Fibroblast of upper back skin (primary cell): ENCODE measurements at regions not wholly inside any gene's neighbourhood (a gene's known extent, or its start where the extent isn't known, plus 50 kb on each side); places are given as distances from the start of the nearest gene placed in this dataset.
A peak's percentile ranks its signal among the peaks of the same experiment; 100 is the strongest.
"Not testable (repeated sequence)": the region's sequence is repeated elsewhere in the genome, so short reads cannot be mapped to it uniquely, and the experiment has no call there.

ENCODE experiments used
- DNase-seq: peaks from one replicate; pipeline ENCODE4 v3.0.0-alpha.2; 2013

- DNase-seq = no peak
Observed at GRCh38 chr7:68334636-68335272, 1263.5 kb upstream of the AUTS2 start.

- no peak for DNase-seq
Observed at GRCh38 chr7:68336594-68336993, 1261.7 kb upstream of the AUTS2 start.

- peak; percentile 19 for DNase-seq
Observed at GRCh38 chr7:68348401-68348800, 1249.9 kb upstream of the AUTS2 start.

DNA sequence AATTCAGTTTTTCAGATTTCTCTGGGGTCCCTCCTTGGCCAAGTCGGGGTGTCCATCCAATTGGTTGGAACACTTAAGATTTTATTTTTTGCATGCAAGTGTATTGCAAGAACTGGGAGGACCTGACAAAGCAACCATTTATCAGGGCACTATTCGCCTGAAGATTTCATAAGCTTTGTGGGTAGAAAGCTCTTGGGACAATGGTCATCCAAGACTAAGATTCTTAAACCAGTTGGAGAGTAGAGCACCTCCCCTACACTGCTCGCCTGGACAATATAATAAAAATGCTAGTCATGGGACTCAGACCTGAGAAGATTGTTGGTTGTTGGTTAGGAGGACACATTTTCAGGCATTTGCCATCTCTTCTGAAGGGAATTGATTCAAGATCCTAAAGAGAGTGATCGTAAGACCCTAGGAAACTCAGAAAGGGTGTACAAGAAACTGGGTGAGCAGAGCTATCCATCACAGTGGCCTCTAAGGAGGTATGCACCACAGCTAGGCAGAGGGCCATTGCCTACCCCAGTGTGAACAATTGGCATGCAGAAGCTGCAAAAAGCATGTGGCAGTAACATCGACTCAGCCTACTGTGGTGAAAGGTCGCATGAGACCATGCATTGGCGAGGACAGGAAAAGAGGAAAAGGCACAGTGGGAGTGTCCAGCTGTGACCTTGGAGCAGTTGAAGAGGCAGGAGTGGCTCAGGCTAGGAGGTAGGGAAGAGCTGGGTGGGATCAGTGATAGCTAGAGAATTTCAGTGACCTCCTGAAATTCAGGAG is 1235.3 kb upstream of the AUTS2 start:
- no peak for DNase-seq

DNA sequence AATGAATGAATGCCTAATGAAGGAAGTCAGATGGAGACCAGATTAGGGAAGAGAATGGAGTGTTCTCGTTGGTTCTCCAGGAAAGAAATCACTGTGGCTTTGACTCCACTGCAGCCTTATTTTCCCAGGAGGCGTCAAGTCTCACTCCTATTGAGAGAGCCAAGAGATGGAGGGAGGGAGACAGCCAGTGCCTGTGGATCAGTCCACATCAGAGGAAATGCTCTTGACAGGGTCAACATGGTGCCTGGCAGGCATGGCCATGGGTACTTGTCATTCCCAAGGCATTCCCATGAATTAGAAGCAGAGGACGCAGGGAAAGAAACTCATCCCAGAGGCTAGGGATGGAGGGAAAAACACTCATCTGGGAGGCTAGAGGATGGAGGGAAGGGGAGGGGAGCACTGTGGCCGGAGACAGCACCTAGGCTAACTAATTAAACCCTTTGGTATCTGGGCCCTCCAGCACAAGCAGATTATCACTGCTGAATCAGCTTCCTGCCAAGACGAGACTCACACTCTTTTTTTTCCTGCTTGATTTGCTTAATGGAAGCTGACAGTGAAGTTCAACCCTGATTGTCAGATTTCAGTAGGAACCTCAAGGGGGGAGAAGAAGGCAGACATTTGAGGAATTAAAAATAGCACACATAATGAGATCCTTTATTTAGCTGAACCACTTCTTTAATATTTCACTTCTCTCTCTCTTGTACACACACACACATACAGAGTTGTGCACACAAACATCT is 1233.2 kb upstream of the AUTS2 start:
- peak; percentile 22 for DNase-seq

DNA sequence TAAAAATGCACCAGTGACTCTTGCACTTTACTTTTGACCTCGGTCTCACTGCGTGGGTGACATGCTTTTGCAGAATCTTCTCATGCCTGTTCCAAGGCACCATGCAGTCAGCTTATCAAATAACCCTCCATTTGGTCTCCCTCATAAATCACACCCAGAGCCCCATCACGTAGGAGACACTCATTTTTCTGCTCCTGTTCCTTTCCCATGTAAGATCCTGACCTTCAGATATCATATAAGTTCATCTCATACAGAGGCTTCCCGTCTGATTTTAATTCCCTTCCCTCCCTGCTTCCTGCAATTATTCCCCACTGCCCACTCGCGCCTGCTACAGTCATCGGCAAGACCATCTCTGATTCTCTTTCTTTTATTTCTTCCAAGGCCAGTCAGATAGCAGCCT is 1226.3 kb upstream of the AUTS2 start:
- no peak for DNase-seq

DNA sequence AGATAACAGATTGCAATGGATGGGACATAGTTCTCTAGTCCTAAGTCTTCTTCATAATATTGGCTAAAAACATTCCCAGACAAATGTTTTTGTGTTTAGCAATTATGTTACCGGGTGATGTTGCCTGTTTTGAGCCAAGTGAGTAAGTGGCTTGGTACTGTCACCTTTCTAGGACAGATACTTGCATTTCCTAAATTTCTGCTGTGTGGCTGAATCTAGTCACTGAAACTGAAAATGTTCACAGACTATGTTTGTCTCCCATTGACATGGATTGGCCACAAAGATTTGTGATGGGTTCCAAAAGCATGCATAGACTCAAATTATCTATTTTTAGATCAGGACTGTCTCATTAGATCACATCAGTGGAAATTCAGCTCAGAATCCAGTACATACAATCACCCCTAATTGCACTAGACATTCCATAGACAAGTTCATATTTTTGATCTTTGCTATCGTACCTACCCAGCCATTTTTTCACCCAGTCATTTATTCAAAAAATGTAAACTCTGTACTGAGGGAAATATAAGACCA is 1222.1 kb upstream of the AUTS2 start:
- peak; percentile 15 for DNase-seq

DNA sequence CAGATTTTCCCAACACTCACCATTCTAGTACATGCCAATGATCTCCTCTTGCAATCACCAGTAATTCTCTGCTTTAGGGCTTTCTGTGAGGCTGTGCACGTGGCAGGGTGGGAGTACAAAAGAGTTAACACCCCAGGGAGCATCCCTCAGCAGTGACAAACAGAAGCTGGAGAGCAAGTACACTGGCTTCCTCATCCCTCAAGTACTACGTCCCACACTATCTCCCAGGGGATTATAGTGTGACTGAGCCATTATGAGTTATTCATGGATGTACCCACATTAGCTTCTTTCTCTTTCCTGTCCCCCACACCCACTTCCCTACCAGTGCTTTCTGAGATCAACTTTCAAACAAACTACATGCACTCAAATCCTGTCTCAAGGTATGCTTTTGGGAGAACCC is 1216.5 kb upstream of the AUTS2 start:
- no peak for DNase-seq

DNA sequence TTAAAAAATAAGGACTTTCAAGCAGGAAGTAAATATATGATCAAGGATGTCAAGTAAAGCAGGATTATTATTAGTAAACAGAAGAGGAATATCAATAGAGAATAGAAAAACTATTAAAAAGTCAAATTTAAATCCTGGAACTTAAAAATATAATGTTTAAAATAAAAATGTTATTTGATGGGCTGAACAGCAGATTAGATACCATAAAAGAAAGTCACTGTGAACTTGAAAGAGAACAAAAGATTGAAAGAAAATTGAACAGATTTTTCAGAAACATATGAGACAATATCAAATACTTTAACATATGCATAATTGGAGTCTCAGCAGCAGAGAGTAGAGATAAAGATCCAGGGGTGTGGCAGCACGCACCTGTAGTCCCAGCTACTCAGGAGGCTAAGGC is 1213.7 kb upstream of the AUTS2 start:
- DNase-seq = no peak

DNA sequence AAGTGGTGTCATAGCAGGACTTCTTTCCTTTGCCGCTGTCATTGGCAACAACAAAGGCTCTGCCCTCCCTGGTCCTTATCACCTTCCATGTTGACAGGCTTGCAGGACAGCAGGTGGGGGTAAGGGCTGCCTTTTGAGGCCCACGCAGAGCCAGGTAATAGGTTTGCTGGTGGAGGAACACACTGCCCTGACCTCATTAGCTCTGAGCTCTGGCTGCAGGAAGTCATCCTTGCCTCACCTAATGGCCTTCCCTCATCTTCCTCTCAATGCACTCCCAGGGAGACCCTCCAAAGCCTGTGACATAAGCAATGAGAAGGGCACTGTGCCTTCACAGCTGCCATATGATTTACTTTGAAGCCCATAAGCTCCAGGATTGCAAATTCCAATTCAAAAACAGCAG is 1205.2 kb upstream of the AUTS2 start:
- no peak for DNase-seq

GRCh38 chr7:68394131-68394530 is 1204.1 kb upstream of the AUTS2 start:
- peak; percentile 64 for DNase-seq

GRCh38 chr7:68399991-68400590 is 1198.2 kb upstream of the AUTS2 start:
- DNase-seq = no peak

DNA sequence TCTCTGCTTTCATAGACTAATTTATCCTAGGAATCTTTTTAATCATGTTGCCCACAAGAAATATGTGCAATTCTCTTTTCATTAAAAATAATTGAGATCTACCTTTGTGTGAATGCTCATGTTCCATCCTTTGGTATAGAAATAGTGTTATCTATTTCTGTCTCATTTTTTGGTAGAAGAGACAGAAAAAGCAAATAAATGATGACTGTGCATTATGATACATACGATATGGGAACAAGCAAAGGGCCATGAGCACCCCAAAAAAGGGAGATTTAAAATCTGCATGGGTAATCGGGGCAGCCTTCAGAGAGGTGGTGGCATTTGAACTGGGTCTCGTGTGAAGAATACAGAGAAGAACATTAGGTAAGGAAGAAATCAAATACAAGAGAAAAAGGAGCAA is 1197.5 kb upstream of the AUTS2 start:
- DNase-seq = no peak

- DNase-seq = no peak
Observed at GRCh38 chr7:68401313-68401712, 1197.0 kb upstream of the AUTS2 start.

DNA sequence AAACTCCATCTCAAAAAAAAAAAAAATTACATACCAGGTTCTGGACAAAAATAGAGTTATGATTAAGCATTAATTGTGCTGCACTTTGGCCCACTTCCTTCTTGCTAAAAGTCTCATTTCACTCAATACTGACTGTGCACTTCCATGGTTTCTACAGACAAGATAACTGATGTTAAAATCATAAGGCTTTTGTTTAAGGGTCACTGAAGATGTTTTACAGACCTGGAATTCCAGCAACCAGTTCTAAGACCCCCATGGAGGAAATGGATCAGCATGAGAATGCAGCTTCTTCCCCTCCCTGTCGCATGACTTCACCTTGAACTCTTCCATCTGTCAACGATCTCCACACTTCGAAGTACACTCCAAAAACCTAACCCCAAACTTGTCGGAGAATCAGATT is 1191.8 kb upstream of the AUTS2 start:
- DNase-seq = no peak

DNA sequence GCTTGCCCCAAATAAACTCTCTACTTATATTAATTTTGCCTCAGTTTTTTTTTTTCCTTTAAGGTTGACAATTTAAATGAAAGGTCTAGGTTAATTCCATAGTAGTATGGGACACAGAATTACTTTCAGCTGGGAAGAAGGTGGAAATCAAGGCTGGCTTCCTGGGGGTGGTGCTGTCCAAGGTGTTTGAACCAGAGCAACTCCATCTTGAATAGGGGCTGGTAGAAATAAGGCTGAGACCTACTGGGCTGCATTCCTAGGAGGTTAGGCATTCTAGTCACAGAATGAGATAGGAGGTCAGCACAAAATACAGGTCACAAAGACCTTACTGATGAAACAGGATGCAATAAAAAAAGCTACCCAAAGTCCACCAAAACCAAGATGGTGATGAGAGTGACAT is 1190.8 kb upstream of the AUTS2 start:
- DNase-seq = no peak

- no peak for DNase-seq
Observed at GRCh38 chr7:68408873-68409272, 1189.4 kb upstream of the AUTS2 start.

GRCh38 chr7:68409851-68410250 is 1188.4 kb upstream of the AUTS2 start:
- no peak for DNase-seq

GRCh38 chr7:68410693-68411092 is 1187.6 kb upstream of the AUTS2 start:
- DNase-seq = not testable (repeated sequence)

DNA sequence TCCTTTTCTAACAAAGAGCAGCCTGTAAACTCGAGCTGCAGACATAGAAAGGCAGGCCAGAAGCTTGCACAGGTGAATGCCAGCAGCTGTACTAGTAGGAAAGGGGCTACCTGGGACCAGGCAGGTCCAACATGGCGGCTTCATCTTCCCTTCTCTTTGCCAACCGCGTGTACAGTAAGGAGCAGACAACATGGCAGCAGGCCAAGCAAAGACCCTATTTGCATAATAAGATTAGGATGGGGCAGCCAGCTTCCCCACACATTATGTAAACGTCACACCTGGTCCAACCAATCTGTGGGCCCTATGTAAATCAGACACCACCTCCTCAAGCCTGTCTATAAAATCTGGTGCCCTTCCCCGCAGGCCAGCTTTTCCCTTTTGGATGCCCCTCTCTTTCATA is 1186.5 kb upstream of the AUTS2 start:
- no peak for DNase-seq

GRCh38 chr7:68414631-68415425 is 1183.4 kb upstream of the AUTS2 start:
- DNase-seq = no peak

GRCh38 chr7:68417002-68417401 is 1181.3 kb upstream of the AUTS2 start:
- DNase-seq = no peak

DNA sequence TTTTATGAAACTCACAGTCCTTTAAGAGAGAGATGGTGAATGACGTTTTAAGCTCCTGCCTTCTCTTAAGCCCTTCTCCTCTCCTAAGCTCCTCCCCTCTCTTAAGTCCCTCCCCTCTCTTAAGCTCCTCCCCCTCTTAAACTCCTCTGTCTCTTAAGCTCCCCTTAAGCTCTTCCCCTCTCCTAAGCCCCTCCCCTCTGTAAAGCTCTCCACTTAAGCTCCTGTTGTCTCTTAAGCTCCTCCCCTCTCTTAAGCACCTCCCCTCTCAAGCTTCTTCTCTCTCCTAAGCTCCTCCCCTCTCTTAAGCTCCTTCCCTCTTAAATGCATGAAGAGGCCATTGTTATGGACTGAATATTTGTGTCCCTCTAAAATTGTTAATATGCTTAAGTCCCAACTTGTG is 1180.6 kb upstream of the AUTS2 start:
- no peak for DNase-seq
